Progenitor cell of endocrine pancreas (in vitro differentiated cells): ENCODE measurements at regions not wholly inside any gene's neighbourhood (a gene's known extent, or its start where the extent isn't known, plus 50 kb on each side); places are given as distances from the start of the nearest gene placed in this dataset.

Experiments used
- DNase-seq: peaks from one replicate; pipeline ENCODE4 v3.0.0; 2021; ENCODE audit warnings: low spot score; ENCODE audit not compliant: unreplicated experiment
- H3K27ac Mint-ChIP-seq: 2 replicates; pipeline ENCODE4 v1.8.0; 2021; ENCODE audit warnings: mild to moderate bottlenecking, moderate library complexity, mixed read lengths
- H3K27me3 Mint-ChIP-seq: 2 replicates; pipeline ENCODE4 v1.8.0; 2021; ENCODE audit warnings: mixed read lengths
- H3K36me3 Mint-ChIP-seq: 2 replicates; pipeline ENCODE4 v1.8.0; 2022; ENCODE audit warnings: mixed read lengths; ENCODE audit not compliant: insufficient read depth
- H3K4me1 Mint-ChIP-seq: 2 replicates; pipeline ENCODE4 v1.8.0; 2021; ENCODE audit warnings: low read depth, mixed read lengths
- H3K4me3 Mint-ChIP-seq: 2 replicates; pipeline ENCODE4 v1.8.0; 2021; ENCODE audit warnings: low read depth, mild to moderate bottlenecking, moderate library complexity, mixed read lengths
- H3K9me3 Mint-ChIP-seq: 2 replicates; pipeline ENCODE4 v1.8.0; 2021; ENCODE audit warnings: low read depth, mixed read lengths
- TF ChIP-seq, protein P1 (sequence below): fragments of 200-600 bp; sonication (generic); IDR thresholded peaks from one replicate; pipeline ENCODE4 v1.5.0; 2021; ENCODE audit warnings: antibody characterized with exemption, mild to moderate bottlenecking; ENCODE audit not compliant: unreplicated experiment

DNA sequence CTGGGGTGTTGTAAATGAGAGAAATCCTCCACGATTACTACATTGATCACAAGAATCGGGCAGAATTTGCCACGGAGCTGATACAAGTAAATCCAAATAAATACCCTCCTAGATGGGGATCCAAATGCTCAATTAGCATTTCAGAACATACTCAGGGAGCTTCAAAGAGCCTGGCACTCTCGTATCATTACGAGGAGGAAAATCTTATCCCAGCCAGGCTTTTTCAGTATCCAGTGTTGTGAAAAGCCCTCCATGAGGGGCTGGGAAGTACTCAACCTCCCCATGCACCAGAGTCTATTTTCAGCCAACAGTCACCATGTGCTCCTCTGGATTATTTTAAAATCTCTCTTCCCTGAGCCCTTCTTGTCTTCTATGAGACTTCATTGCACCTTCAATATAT lies 122.6 kb upstream of the ARRDC4 start:
- TF ChIP-seq, protein P1, sequence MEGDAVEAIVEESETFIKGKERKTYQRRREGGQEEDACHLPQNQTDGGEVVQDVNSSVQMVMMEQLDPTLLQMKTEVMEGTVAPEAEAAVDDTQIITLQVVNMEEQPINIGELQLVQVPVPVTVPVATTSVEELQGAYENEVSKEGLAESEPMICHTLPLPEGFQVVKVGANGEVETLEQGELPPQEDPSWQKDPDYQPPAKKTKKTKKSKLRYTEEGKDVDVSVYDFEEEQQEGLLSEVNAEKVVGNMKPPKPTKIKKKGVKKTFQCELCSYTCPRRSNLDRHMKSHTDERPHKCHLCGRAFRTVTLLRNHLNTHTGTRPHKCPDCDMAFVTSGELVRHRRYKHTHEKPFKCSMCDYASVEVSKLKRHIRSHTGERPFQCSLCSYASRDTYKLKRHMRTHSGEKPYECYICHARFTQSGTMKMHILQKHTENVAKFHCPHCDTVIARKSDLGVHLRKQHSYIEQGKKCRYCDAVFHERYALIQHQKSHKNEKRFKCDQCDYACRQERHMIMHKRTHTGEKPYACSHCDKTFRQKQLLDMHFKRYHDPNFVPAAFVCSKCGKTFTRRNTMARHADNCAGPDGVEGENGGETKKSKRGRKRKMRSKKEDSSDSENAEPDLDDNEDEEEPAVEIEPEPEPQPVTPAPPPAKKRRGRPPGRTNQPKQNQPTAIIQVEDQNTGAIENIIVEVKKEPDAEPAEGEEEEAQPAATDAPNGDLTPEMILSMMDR = no peak
- no peak overlapping the region for H3K27ac Mint-ChIP-seq
- DNase-seq = no peak
- H3K4me3 Mint-ChIP-seq = no peak overlapping the region
- H3K27me3 Mint-ChIP-seq = peaks cover 11% of the 10 kb centered on the region
- H3K36me3 Mint-ChIP-seq = no peaks in the 10 kb centered on the region
- H3K4me1 Mint-ChIP-seq = peaks cover 3% of the 10 kb centered on the region
- peaks cover 4% of the 10 kb centered on the region for H3K9me3 Mint-ChIP-seq

DNA sequence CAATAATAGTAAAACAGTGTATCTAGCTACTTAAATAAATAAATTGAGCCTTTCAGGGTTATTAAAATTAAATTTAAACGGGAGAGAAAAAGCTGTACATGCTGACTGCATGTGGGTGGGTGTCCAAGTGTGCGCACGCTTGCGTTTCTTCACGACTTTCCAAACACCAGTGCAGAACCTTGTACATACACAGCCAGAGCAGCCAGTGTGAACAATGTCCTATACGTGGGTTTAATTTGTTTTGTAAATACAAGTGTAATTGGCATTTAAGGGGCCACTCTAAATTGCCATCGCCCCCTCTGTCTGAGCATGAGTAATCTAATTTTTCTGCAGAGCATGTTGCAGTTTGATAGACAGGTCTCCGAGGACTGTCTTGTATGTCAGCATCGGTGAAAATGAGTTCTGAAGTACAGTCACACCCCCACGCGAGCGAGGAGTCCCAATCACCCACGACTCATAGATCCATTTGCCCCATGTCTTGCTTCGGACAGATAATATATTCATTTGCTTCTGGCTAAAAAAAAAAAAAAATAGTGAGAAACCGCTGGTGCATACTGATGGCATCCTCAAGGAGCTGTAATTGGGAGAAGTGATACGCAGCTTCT lies 121.8 kb upstream of the ARRDC4 start:
- Mint-ChIP-seq H3K4me1 (peaks cover 3% of the 10 kb centered on the region), H3K27ac (no peak overlapping the region)

DNA sequence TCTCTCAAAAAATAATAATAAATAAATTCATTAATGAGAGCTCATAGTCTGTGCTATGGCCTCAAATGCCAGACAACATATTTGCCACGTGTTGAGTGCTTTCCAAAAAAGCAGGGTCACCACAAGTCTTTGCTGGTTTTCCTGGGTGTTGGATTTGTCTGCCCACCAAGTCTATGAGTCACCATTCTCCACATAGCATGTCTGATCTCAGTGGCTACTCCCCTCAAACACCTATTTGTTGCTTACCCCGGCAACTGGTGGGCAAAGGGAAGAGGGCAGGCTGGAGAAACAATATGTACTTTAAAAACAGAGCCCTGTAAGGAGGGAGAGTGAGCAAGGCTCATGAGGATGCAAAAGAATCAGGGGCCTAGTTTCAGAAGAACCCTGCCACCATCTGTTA lies 120.0 kb upstream of the ARRDC4 start:
- peaks cover 3% of the 10 kb centered on the region for H3K4me1 Mint-ChIP-seq
- no peaks in the 10 kb centered on the region for H3K9me3 Mint-ChIP-seq
- H3K27me3 Mint-ChIP-seq = no peaks in the 10 kb centered on the region
- TF ChIP-seq, protein P1 = no peak
- H3K4me3 Mint-ChIP-seq = no peak overlapping the region
- no peak for DNase-seq
- H3K27ac Mint-ChIP-seq = no peak overlapping the region
- no peaks in the 10 kb centered on the region for H3K36me3 Mint-ChIP-seq

More for the DNA sequence above, 121.8 kb upstream of the ARRDC4 start:
- peaks cover 11% of the 10 kb centered on the region for H3K27me3 Mint-ChIP-seq
- DNase-seq = no peak
- no peaks in the 10 kb centered on the region for H3K9me3 Mint-ChIP-seq
- TF ChIP-seq, protein P1 = no peak
- no peak overlapping the region for H3K4me3 Mint-ChIP-seq
- no peaks in the 10 kb centered on the region for H3K36me3 Mint-ChIP-seq

DNA sequence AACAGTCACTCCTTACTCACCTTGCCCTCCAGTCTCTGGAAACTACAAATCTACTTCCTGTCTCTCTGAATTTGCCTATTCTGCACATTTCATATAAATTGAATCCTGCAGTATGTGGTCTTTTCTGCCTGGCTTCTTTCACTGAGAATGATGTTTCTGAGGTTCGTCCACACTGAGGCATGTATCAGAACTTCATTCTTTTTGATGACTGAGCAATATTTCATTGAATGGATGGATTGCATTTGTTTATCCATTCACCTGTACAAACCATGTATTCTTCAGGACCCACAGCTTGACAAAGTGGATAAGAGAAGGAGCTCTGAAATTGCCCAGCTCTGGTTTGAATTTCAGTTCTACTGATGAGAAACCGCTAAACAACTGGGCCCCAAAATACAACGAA lies 118.9 kb upstream of the ARRDC4 start:
- TF ChIP-seq, protein P1 = no peak
- Mint-ChIP-seq H3K9me3 (no peaks in the 10 kb centered on the region), H3K27ac (no peak overlapping the region), H3K36me3 (no peaks in the 10 kb centered on the region), H3K4me3 (no peak overlapping the region), H3K4me1 (peaks cover 3% of the 10 kb centered on the region), H3K27me3 (no peaks in the 10 kb centered on the region)
- no peak for DNase-seq

DNA sequence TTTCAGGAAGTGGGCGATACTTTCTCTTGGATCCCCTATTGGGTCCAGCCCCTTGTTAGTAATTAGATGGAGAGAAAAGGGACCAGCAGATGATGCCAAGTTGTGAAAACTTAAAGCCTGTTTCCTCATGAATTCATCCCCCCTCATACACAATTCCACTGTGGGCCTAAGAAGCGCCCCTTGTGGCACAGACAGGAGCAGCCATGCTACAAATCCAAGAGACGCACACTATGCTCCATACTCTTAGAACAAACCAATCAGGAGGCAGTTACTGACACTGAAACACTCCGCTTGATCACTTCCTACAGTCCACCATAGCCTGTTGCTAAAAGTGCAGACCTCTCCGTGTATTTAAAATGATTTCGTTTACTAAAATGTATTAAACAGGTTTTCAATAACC lies 111.3 kb upstream of the ARRDC4 start:
- no peaks in the 10 kb centered on the region for H3K4me1 Mint-ChIP-seq
- no peak overlapping the region for H3K27ac Mint-ChIP-seq
- no peak overlapping the region for H3K4me3 Mint-ChIP-seq
- DNase-seq = no peak
- TF ChIP-seq, protein P1 = peak; percentile 14
- no peaks in the 10 kb centered on the region for H3K9me3 Mint-ChIP-seq
- H3K27me3 Mint-ChIP-seq = peaks cover 8% of the 10 kb centered on the region
- no peaks in the 10 kb centered on the region for H3K36me3 Mint-ChIP-seq
